ENCODE measurements at regions not wholly inside any gene's neighbourhood (a gene's known extent, or its start where the extent isn't known, plus 50 kb on each side); places are given as distances from the start of the nearest gene placed in this dataset.

GRCh38 chr2:126304154-126304553, 351.8 kb upstream of the GYPC start:
- H3K27ac ChIP-seq (ENCODE audit: low read length), result no peak overlapping the region
- no peaks in the 10 kb centered on the region for H3K36me3 ChIP-seq (ENCODE audit: control insufficient read depth in 2 of 2, extremely low read depth in 1 of 2, insufficient read depth in 1 of 2, low read length in 1 of 2)
- ChIA-PET CTCF (no interaction called here), POLR2A (no interaction called here)
- ATAC-seq (replicated peaks in 1 of 4) (no peak), DNase-seq (no peak)
- no CpG with 5 or more reads among the region's 2 CpGs for WGBS (ENCODE audit: insufficient coverage)
- Mint-ChIP-seq H3K27me3 (peaks cover 2 to 4% of the 10 kb centered on the region in 2 donors), H3K4me3 (no peak overlapping the region), H3K36me3 (no peaks in the 10 kb centered on the region), H3K27ac (no peak overlapping the region), H3K4me1 (no peaks in the 10 kb centered on the region), H3K9me3 (no peaks in the 10 kb centered on the region)
- H3K4me1 ChIP-seq (ENCODE audit: control insufficient read depth in 1 of 2, extremely low read depth in 1 of 2, insufficient read depth in 2 of 2, low read length in 2 of 2), result no peaks in the 10 kb centered on the region
- peaks cover 0 to 6% of the 10 kb centered on the region in 2 experiments for H3K27me3 ChIP-seq (replicated peaks in 1 of 2; ENCODE audit: control insufficient read depth in 2 of 2, extremely low read depth in 1 of 2, insufficient read depth in 2 of 2, low read length in 1 of 2)
- H3K4me3 ChIP-seq (ENCODE audit: control insufficient read depth in 1 of 2, extremely low read depth in 1 of 2, low read length in 1 of 2), result no peak overlapping the region
- H3K9me3 ChIP-seq, result no peaks in the 10 kb centered on the region

GRCh38 chr2:126306539-126306938, 349.4 kb upstream of the GYPC start:
- H3K4me3 ChIP-seq (ENCODE audit: control insufficient read depth in 1 of 2, extremely low read depth in 1 of 2, low read length in 1 of 2), result no peak overlapping the region
- no peak overlapping the region for H3K27ac ChIP-seq (ENCODE audit: low read length)
- DNase-seq, result no peak
- Mint-ChIP-seq H3K4me3 (no peak overlapping the region), H3K4me1 (no peaks in the 10 kb centered on the region), H3K27ac (no peak overlapping the region), H3K9me3 (no peaks in the 10 kb centered on the region), H3K27me3 (peaks cover 2 to 4% of the 10 kb centered on the region in 2 donors), H3K36me3 (no peaks in the 10 kb centered on the region)
- peaks cover 0 to 6% of the 10 kb centered on the region in 2 experiments for H3K27me3 ChIP-seq (replicated peaks in 1 of 2; ENCODE audit: control insufficient read depth in 2 of 2, extremely low read depth in 1 of 2, insufficient read depth in 2 of 2, low read length in 1 of 2)
- ATAC-seq (replicated peaks in 1 of 4), result no peak
- ChIA-PET CTCF (no interaction called here), POLR2A (no interaction called here)
- 100% methylated on average over 1 of the region's 4 CpGs for WGBS (ENCODE audit: insufficient coverage)
- no peaks in the 10 kb centered on the region for H3K4me1 ChIP-seq (ENCODE audit: control insufficient read depth in 1 of 2, extremely low read depth in 1 of 2, insufficient read depth in 2 of 2, low read length in 2 of 2)
- H3K36me3 ChIP-seq (ENCODE audit: control insufficient read depth in 2 of 2, extremely low read depth in 1 of 2, insufficient read depth in 1 of 2, low read length in 1 of 2), result no peaks in the 10 kb centered on the region
- H3K9me3 ChIP-seq, result no peaks in the 10 kb centered on the region

GRCh38 chr2:126307740-126308139, 348.2 kb upstream of the GYPC start:
- no peaks in the 10 kb centered on the region for H3K9me3 ChIP-seq
- Mint-ChIP-seq H3K4me1 (no peaks in the 10 kb centered on the region), H3K36me3 (no peaks in the 10 kb centered on the region), H3K4me3 (no peak overlapping the region), H3K9me3 (no peaks in the 10 kb centered on the region), H3K27me3 (no peaks in the 10 kb centered on the region), H3K27ac (no peak overlapping the region)
- ChIA-PET CTCF (no interaction called here), POLR2A (no interaction called here)
- no peak overlapping the region for H3K27ac ChIP-seq (ENCODE audit: low read length)
- no peak overlapping the region for H3K4me3 ChIP-seq (ENCODE audit: control insufficient read depth in 1 of 2, extremely low read depth in 1 of 2, low read length in 1 of 2)
- H3K36me3 ChIP-seq (ENCODE audit: control insufficient read depth in 2 of 2, extremely low read depth in 1 of 2, insufficient read depth in 1 of 2, low read length in 1 of 2), result no peaks in the 10 kb centered on the region
- DNase-seq, result no peak
- peaks cover 0 to 6% of the 10 kb centered on the region in 2 experiments for H3K27me3 ChIP-seq (replicated peaks in 1 of 2; ENCODE audit: control insufficient read depth in 2 of 2, extremely low read depth in 1 of 2, insufficient read depth in 2 of 2, low read length in 1 of 2)
- 88% methylated on average over 5 of the region's 8 CpGs for WGBS (ENCODE audit: insufficient coverage)
- no peak for ATAC-seq (replicated peaks in 1 of 4)
- no peaks in the 10 kb centered on the region for H3K4me1 ChIP-seq (ENCODE audit: control insufficient read depth in 1 of 2, extremely low read depth in 1 of 2, insufficient read depth in 2 of 2, low read length in 2 of 2)

- H3K4me3 ChIP-seq (ENCODE audit: control insufficient read depth in 1 of 2, extremely low read depth in 1 of 2, low read length in 1 of 2), result no peak overlapping the region
- H3K27ac ChIP-seq (ENCODE audit: low read length), result no peak overlapping the region
- Mint-ChIP-seq H3K4me1 (no peaks in the 10 kb centered on the region), H3K27ac (no peak overlapping the region), H3K9me3 (no peaks in the 10 kb centered on the region), H3K27me3 (no peaks in the 10 kb centered on the region), H3K36me3 (no peaks in the 10 kb centered on the region), H3K4me3 (no peak overlapping the region)
- POLR2A ChIA-PET, result no interaction called here
- ATAC-seq (replicated peaks in 1 of 4) (no peak), DNase-seq (no peak)
- CTCF ChIA-PET, result no interaction called here
- WGBS (ENCODE audit: insufficient coverage), result no CpG with 5 or more reads among the region's 2 CpGs
- H3K27me3 ChIP-seq (replicated peaks in 1 of 2; ENCODE audit: control insufficient read depth in 2 of 2, extremely low read depth in 1 of 2, insufficient read depth in 2 of 2, low read length in 1 of 2), result peaks cover 0 to 6% of the 10 kb centered on the region in 2 experiments
- H3K9me3 ChIP-seq, result no peaks in the 10 kb centered on the region
- H3K36me3 ChIP-seq (ENCODE audit: control insufficient read depth in 2 of 2, extremely low read depth in 1 of 2, insufficient read depth in 1 of 2, low read length in 1 of 2), result no peaks in the 10 kb centered on the region
- H3K4me1 ChIP-seq (ENCODE audit: control insufficient read depth in 1 of 2, extremely low read depth in 1 of 2, insufficient read depth in 2 of 2, low read length in 2 of 2), result no peaks in the 10 kb centered on the region
Measured at GRCh38 chr2:126309185-126309584, 346.8 kb upstream of the GYPC start.

GRCh38 chr2:126312579-126312978, 343.4 kb upstream of the GYPC start:
- Mint-ChIP-seq H3K36me3 (no peaks in the 10 kb centered on the region), H3K4me1 (no peaks in the 10 kb centered on the region), H3K4me3 (no peak overlapping the region), H3K27ac (no peak overlapping the region), H3K27me3 (peaks cover 0 to 5% of the 10 kb centered on the region in 2 donors), H3K9me3 (no peaks in the 10 kb centered on the region)
- no peak overlapping the region for H3K27ac ChIP-seq (ENCODE audit: low read length)
- peaks cover 0 to 6% of the 10 kb centered on the region in 2 experiments for H3K27me3 ChIP-seq (replicated peaks in 1 of 2; ENCODE audit: control insufficient read depth in 2 of 2, extremely low read depth in 1 of 2, insufficient read depth in 2 of 2, low read length in 1 of 2)
- H3K9me3 ChIP-seq, result no peaks in the 10 kb centered on the region
- ChIA-PET POLR2A (no interaction called here), CTCF (no interaction called here)
- no peaks in the 10 kb centered on the region for H3K36me3 ChIP-seq (ENCODE audit: control insufficient read depth in 2 of 2, extremely low read depth in 1 of 2, insufficient read depth in 1 of 2, low read length in 1 of 2)
- ATAC-seq (replicated peaks in 1 of 4), result no peak
- H3K4me3 ChIP-seq (ENCODE audit: control insufficient read depth in 1 of 2, extremely low read depth in 1 of 2, low read length in 1 of 2), result no peak overlapping the region
- H3K4me1 ChIP-seq (ENCODE audit: control insufficient read depth in 1 of 2, extremely low read depth in 1 of 2, insufficient read depth in 2 of 2, low read length in 2 of 2), result no peaks in the 10 kb centered on the region
- DNase-seq, result no peak
- 95% methylated on average over 4 of the region's 5 CpGs for WGBS (ENCODE audit: insufficient coverage)

- Mint-ChIP-seq H3K36me3 (no peaks in the 10 kb centered on the region), H3K9me3 (no peaks in the 10 kb centered on the region), H3K4me3 (no peak overlapping the region), H3K27me3 (peaks cover 0 to 10% of the 10 kb centered on the region in 2 donors), H3K27ac (no peak overlapping the region), H3K4me1 (no peaks in the 10 kb centered on the region)
- CTCF ChIA-PET, result no interaction called here
- no peak overlapping the region for H3K27ac ChIP-seq (ENCODE audit: low read length)
- ATAC-seq (replicated peaks in 1 of 4) (no peak), DNase-seq (no peak)
- H3K36me3 ChIP-seq (ENCODE audit: control insufficient read depth in 2 of 2, extremely low read depth in 1 of 2, insufficient read depth in 1 of 2, low read length in 1 of 2), result no peaks in the 10 kb centered on the region
- H3K9me3 ChIP-seq, result no peaks in the 10 kb centered on the region
- H3K4me3 ChIP-seq (ENCODE audit: control insufficient read depth in 1 of 2, extremely low read depth in 1 of 2, low read length in 1 of 2), result no peak overlapping the region
- H3K4me1 ChIP-seq (ENCODE audit: control insufficient read depth in 1 of 2, extremely low read depth in 1 of 2, insufficient read depth in 2 of 2, low read length in 2 of 2), result no peaks in the 10 kb centered on the region
- H3K27me3 ChIP-seq (replicated peaks in 1 of 2; ENCODE audit: control insufficient read depth in 2 of 2, extremely low read depth in 1 of 2, insufficient read depth in 2 of 2, low read length in 1 of 2), result no peaks in the 10 kb centered on the region
- POLR2A ChIA-PET, result no interaction called here
- WGBS (ENCODE audit: insufficient coverage), result no CpG with 5 or more reads among the region's 1 CpG
Measured at GRCh38 chr2:126315828-126316227, 340.1 kb upstream of the GYPC start.

- H3K9me3 ChIP-seq, result no peaks in the 10 kb centered on the region
- H3K27me3 ChIP-seq (replicated peaks in 1 of 2; ENCODE audit: control insufficient read depth in 2 of 2, extremely low read depth in 1 of 2, insufficient read depth in 2 of 2, low read length in 1 of 2), result no peaks in the 10 kb centered on the region
- H3K27ac ChIP-seq (ENCODE audit: low read length), result no peak overlapping the region
- H3K4me1 ChIP-seq (ENCODE audit: control insufficient read depth in 1 of 2, extremely low read depth in 1 of 2, insufficient read depth in 2 of 2, low read length in 2 of 2), result no peaks in the 10 kb centered on the region
- H3K4me3 ChIP-seq (ENCODE audit: control insufficient read depth in 1 of 2, extremely low read depth in 1 of 2, low read length in 1 of 2), result no peak overlapping the region
- Mint-ChIP-seq H3K4me1 (no peaks in the 10 kb centered on the region), H3K27ac (no peak overlapping the region), H3K36me3 (no peaks in the 10 kb centered on the region), H3K9me3 (no peaks in the 10 kb centered on the region), H3K27me3 (peaks cover 0 to 10% of the 10 kb centered on the region in 2 donors), H3K4me3 (no peak overlapping the region)
- ChIA-PET CTCF (no interaction called here), POLR2A (no interaction called here)
- no peak for ATAC-seq (replicated peaks in 1 of 4)
- no peak for DNase-seq
- no CpG with 5 or more reads among the region's 2 CpGs for WGBS (ENCODE audit: insufficient coverage)
- no peaks in the 10 kb centered on the region for H3K36me3 ChIP-seq (ENCODE audit: control insufficient read depth in 2 of 2, extremely low read depth in 1 of 2, insufficient read depth in 1 of 2, low read length in 1 of 2)
Measured at GRCh38 chr2:126317790-126318431, 338.0 kb upstream of the GYPC start.
